NCI-H748 treated with DMSO at 0.1 percent for 48 hours (cell line): ENCODE measurements at regions not wholly inside any gene's neighbourhood (a gene's known extent, or its start where the extent isn't known, plus 50 kb on each side); places are given as distances from the start of the nearest gene placed in this dataset.

Source experiments
- DNase-seq: peaks from one replicate; lab custom pipeline; 2025; lab: John Stamatoyannopoulos, UW

DNA sequence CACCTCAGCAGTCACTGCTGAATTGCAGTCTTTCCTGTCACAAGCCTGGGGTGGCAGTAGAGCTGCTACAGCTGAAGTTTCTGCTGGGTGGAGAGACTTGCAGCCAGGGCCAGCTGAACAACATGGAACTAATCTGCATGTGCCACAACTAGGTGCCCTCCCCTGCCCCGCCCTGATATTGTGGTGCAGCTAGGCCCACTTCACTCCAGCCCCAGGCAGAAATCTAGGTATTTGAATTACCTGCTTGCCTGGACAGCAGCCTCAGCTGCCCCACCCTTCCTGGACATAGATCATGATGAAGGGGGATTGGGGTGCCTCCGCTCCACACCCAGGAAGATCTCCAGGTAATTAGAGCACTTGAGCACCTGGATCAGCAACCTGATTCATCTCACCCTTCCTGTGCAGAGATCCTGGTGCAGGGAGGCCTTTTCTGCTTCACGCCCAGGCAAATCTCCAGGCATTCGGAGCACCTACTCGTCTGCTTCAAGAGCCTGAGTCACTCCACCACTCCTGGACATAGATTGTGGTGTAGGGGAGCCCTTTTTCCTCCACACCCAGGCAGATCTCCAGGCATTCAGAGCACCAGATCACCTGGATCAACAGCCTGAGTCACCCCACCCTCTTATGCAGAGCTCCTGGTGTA lies 477.0 kb downstream of the SOX5 start:
- DNase-seq: no peak

DNA sequence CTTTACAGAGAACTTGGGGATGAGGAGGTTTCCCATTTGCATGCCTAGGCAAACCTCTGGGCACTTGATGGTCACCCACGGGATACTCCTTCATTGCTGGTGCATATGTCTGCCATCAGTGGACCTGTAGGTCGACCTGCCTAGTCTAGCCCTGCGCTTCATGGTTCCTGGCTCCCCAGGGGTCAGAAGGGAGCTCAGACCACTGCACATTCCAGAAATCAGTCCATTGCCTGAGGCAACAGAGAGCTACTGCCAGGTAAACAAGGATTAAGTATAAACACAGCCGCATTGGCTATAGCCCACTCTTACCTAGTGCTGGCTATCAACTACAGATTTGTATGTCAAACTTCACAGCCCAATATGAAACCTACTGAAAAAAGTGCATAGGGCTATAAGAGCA lies 476.4 kb downstream of the SOX5 start:
- DNase-seq: no peak

DNA sequence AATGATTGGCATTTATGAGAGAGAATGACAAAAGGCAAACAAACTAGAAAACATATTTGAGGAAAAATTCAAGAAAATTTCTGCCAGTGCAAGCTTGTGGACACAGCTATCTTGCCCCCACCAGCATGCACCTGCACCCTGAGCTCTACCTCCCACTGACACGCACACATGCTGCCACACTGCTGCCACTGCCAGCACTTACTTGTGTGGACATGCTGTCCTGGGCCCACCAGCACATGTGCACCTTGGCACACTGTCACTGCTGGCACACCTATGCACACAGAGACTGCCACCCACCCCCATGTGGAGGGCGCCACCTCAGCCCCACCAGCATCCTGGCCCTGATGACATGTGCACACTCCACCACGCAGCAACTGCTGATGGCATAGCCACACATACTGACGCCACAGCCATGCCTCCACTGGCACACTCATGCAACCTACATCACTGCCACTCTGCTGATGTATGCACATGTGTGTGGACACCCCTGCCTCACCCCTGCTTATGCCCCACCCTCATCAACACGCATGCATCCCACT lies 475.0 kb downstream of the SOX5 start:
- DNase-seq: no peak
